ENCODE measurements at regions not wholly inside any gene's neighbourhood (a gene's known extent, or its start where the extent isn't known, plus 50 kb on each side); places are given as distances from the start of the nearest gene placed in this dataset.

DNA sequence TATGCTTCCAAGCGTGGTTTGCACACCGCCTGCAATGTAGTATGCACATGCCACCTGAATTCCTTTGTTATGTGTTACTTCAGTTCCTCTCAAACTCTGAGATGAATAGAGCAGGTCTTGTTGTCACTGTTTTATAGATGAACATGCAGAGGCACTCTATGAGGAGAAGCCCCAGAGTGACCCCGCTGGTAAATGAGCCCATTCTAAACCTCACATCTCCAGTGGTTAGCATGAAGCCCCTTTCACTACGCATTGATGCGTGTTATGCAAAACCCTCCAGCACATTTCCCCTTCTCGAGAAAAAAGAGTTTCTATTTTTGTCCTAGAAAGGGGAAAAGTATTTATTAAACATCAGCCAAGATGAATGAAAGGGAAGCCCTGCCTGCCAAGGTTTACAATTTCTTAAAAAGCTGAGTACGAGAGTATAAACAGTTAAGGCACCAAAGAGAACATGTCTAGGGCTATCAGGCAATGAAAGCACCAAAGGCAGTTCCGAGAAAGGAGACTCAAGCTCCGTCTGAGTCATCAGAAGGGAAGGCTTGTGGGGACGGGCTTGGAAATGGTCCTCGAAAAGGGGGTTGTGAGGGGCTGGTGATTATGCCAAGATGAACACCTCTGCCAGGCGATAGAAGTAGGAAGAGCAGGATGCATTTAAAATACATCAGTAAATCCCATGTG is 58.7 kb upstream of the PFKP start:
- Histone ChIP-seq H3K56ac (ENCODE audit: extremely low read depth, insufficient read depth, low read length) (no peak overlapping the region), H3K23ac (ENCODE audit: low read depth, low read length) (no peak overlapping the region), H3K36me3 (ENCODE audit: control insufficient read depth, insufficient read depth, low read length) (no peaks in the 10 kb centered on the region), H3K18ac (ENCODE audit: low read depth, low read length) (no peak overlapping the region), H4K20me1 (ENCODE audit: insufficient read depth, low read length) (no peaks in the 10 kb centered on the region), H4K5ac (ENCODE audit: low read depth, low read length) (no peak overlapping the region), H3K4me2 (ENCODE audit: low read depth, low read length) (peak overlapping the region; percentile 59), H3K9ac (ENCODE audit: low read depth, low read length) (no peak overlapping the region), H2BK20ac (ENCODE audit: low read depth, low read length) (no peak overlapping the region), H2BK5ac (ENCODE audit: low read depth, low read length, poor library complexity, severe bottlenecking) (no peak overlapping the region), H4K91ac (ENCODE audit: insufficient read depth, low read depth, low read length) (no peak overlapping the region), H2AK5ac (ENCODE audit: low read depth, low read length) (no peak overlapping the region), H2BK120ac (ENCODE audit: low read depth, low read length) (no peak overlapping the region), H3K27ac (ENCODE audit: insufficient read depth, low read length) (no peak overlapping the region), H3K27me3 (ENCODE audit: control insufficient read depth, insufficient read depth, low read length) (peaks cover 18% of the 10 kb centered on the region), H2BK15ac (ENCODE audit: low read depth, low read length) (no peak overlapping the region), H2AK9ac (replicated peaks; ENCODE audit: low read depth, low read length, poor library complexity) (no peak overlapping the region), H3K4ac (ENCODE audit: low read depth, low read length) (no peak overlapping the region; the same call in 1 of the 2 replicates), H2AFZ (replicated peaks; ENCODE audit: low read length, poor library complexity) (no peak overlapping the region), H3K9me3 (ENCODE audit: control insufficient read depth, insufficient read depth, low read length) (peaks cover 3% of the 10 kb centered on the region; the same call in 1 of the 2 replicates), H3K14ac (replicated peaks; ENCODE audit: low read depth, low read length) (no peak overlapping the region), H3K4me1 (ENCODE audit: control insufficient read depth, insufficient read depth, low read length) (peaks cover 9% of the 10 kb centered on the region; the same call in 1 of the 2 replicates), H3K9me1 (ENCODE audit: insufficient read depth, low read length) (no peaks in the 10 kb centered on the region; the same call in 1 of the 2 replicates), H3K79me1 (ENCODE audit: low read depth in 1 of 2, low read length in 2 of 2) (no peaks in the 10 kb centered on the region), H3K4me3 (ENCODE audit: insufficient read depth, low read depth, low read length) (no peak overlapping the region), H4K8ac (ENCODE audit: low read depth in 2 of 2, low read length in 2 of 2) (no peak overlapping the region)
- intact Hi-C loops (cut with micrococcal nuclease) (no loop called here), dilution Hi-C loops (cut with HindIII; ENCODE audit: low sequenced_read_pairs, unreplicated experiment) (no loop called here), in situ Hi-C loops (cut with MboI; ENCODE audit: low sequenced_read_pairs) (no loop called here)
- peak; percentile 91 for ATAC-seq (ENCODE audit: low read depth)
- ChIA-PET POLR2A (ENCODE audit: unreplicated experiment) (no interaction called here), CTCF (interaction anchor here (0.8 kb wide), 1 partner anchor 80 kb away, joined by 5 read pairs; no protein-coding TSS in a partner anchor)
- TF ChIP-seq BHLHE40 (IDR thresholded peaks at IDR 0.05; ENCODE audit: low read depth, low read length) (peak; percentile 28; the same call in 1 of the 2 replicates), RCOR1 (IDR thresholded peaks at IDR 0.05; ENCODE audit: insufficient replicate concordance, low read length) (no peak), FOS (IDR thresholded peaks at IDR 0.05; ENCODE audit: low read depth, low read length) (no peak)
- BruUV-seq (replicated peaks), result no TSS peak
- DNase-seq, result peak; percentile 51
- WGBS, 2 experiments (ENCODE audit: extremely low coverage in 2 of 2, insufficient read length in 1 of 2), result 0% methylated on average over 2 of the region's 12 CpGs; no CpG with 5 or more reads in 1 of the 2 experiments
